ENCODE measurements at regions not wholly inside any gene's neighbourhood (a gene's known extent, or its start where the extent isn't known, plus 50 kb on each side); places are given as distances from the start of the nearest gene placed in this dataset.

DNA sequence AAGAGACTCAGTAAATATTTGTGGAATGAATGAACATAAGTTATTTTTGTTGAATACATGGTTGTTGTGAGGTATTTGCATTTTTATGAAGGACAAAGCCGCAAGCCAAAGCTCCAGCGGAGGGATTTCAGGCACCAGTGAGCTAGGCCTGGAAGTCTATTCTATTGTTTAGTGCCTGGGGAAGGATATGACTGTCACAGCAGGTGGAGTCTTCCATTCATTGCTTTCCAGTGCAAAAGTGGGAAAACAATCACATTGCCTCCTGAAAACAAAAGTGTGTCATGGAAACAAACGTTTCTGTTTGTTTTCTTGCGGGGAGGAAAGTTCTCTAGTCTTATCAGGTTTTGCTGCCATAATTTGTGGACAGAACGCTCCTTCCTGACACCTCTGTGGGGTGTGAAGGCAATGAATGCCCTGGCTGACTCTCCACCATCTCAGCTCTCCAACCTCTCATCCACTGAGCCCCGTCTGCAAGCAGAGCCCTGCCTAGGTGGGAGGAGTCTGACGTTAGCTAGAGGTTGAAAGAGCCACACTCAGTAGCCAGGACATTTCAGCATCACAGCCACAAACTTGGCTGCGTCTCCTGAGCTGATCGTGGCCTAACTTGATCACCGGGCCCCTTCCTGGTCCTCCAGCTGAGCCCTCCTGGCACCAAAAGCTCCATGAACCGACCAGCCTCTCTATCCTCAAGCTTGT, 739.1 kb downstream of the MATN1 start:
- Histone ChIP-seq H3K9me3 (no peaks in the 10 kb centered on the region), H3K4me1 (peaks cover 0 to 7% (median 0%) of the 10 kb centered on the region in 6 donors), H3K36me3 (no peaks in the 10 kb centered on the region), H3K27me3 (replicated peaks in 1 of 7) (peaks cover 0 to 28% (median 0%) of the 10 kb centered on the region in 7 donors), H3K4me3 (no peak overlapping the region), H3K27ac (peak overlapping the region in 4 of 8 donors; percentile 66 to 86 (median 70))
- intact Hi-C loops (cut with DNase I; ENCODE audit: low total_unique reads), result no loop called here
- 68 to 77% (median 69%) methylated on average over 11 of the region's 11 CpGs for whole genome bisulfite sequencing, 5 donors
- DNase-seq, result no peak
- peak in 2 of 3 donors; percentile 44 for TF ChIP-seq POLR2AphosphoS5 (IDR thresholded peaks at IDR 0.05)
- TF ChIP-seq POLR2A (IDR thresholded peaks at IDR 0.05), result peak in 1 of 3 donors; percentile 28
- TF ChIP-seq, protein P1, sequence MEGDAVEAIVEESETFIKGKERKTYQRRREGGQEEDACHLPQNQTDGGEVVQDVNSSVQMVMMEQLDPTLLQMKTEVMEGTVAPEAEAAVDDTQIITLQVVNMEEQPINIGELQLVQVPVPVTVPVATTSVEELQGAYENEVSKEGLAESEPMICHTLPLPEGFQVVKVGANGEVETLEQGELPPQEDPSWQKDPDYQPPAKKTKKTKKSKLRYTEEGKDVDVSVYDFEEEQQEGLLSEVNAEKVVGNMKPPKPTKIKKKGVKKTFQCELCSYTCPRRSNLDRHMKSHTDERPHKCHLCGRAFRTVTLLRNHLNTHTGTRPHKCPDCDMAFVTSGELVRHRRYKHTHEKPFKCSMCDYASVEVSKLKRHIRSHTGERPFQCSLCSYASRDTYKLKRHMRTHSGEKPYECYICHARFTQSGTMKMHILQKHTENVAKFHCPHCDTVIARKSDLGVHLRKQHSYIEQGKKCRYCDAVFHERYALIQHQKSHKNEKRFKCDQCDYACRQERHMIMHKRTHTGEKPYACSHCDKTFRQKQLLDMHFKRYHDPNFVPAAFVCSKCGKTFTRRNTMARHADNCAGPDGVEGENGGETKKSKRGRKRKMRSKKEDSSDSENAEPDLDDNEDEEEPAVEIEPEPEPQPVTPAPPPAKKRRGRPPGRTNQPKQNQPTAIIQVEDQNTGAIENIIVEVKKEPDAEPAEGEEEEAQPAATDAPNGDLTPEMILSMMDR (IDR thresholded peaks at IDR 0.05 in 8 of 11, conservative IDR thresholded peaks at IDR 0.05 in 3 of 11), result no peak

DNA sequence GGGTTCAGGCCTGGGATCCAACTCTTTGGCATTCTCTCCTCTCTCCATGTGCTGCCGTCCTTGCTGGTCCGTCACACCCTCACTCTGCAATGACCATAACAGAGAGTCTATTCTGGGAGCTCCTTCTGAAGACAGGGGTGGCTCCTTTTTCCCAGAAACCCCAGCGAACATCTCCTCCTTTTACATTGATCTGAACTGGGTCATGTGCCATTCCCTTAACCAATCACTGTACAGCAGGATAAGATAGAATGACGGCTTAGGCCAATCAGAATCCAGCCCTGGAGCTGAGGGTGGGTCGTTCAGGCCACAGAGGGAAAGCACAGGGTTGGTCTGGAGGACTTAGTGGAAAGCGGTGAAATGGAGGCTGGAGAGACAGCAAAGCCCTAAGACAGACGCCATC, 740.1 kb downstream of the MATN1 start:
- Histone ChIP-seq H3K4me3 (no peak overlapping the region), H3K27me3 (replicated peaks in 1 of 7) (peaks cover 0 to 28% (median 0%) of the 10 kb centered on the region in 7 donors), H3K36me3 (no peaks in the 10 kb centered on the region), H3K9me3 (peaks cover 0 to under 1% (median 0%) of the 10 kb centered on the region in 8 donors), H3K27ac (no peak overlapping the region), H3K4me1 (peaks cover 0 to 7% (median 0%) of the 10 kb centered on the region in 6 donors)
- no peak for DNase-seq
- 78 to 92% (median 86%) methylated on average over 7 of the region's 7 CpGs for WGBS, 5 donors
- TF ChIP-seq POLR2A (IDR thresholded peaks at IDR 0.05), result no peak
- no peak for TF ChIP-seq POLR2AphosphoS5 (IDR thresholded peaks at IDR 0.05)
- TF ChIP-seq, protein P1 (IDR thresholded peaks at IDR 0.05 in 8 of 11, conservative IDR thresholded peaks at IDR 0.05 in 3 of 11), result no peak
- intact Hi-C loops (cut with DNase I; ENCODE audit: low total_unique reads), result no loop called here

DNA sequence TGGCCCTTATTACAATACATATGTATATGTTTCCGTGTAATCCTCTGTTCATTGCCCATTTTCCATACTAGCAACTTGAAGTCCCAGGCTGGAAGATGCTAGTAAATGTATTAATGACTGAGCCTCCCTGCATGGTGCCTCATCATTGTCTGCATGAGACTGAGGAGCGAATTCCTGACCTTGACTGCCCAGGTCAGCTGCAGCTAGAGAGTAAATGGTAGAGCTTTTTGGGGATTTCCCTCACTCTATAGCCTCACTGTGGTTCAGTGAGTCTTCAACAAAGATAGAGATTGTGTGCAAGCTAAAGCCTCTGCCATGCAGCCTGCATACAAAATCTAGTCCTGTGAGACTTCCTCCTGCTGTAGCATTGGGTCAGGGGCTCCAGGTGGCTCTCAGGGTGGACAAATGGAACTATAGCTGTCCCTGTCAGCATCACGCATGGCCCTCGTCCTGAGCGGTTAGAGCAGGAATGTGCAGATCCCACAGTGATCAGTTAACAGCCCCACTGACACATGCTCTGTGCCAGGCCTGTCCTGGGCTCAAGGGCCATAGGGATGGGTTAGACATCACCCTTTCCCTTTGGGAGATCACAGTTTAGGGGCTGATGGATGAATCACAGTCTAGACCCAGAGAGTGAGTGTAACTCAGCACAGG, 741.7 kb downstream of the MATN1 start:
- 80 to 91% (median 88%) methylated on average over 5 of the region's 5 CpGs for WGBS, 5 donors
- no peak for DNase-seq
- Histone ChIP-seq H3K27me3 (replicated peaks in 1 of 7) (peaks cover 0 to 28% (median 0%) of the 10 kb centered on the region in 7 donors), H3K9me3 (peaks cover 0 to 16% (median 7%) of the 10 kb centered on the region in 8 donors), H3K27ac (no peak overlapping the region), H3K4me3 (no peak overlapping the region), H3K36me3 (no peaks in the 10 kb centered on the region), H3K4me1 (peaks cover 0 to 7% (median 0%) of the 10 kb centered on the region in 6 donors)
- intact Hi-C loops (cut with DNase I; ENCODE audit: low total_unique reads), result no loop called here
- TF ChIP-seq, protein P1 (IDR thresholded peaks at IDR 0.05 in 8 of 11, conservative IDR thresholded peaks at IDR 0.05 in 3 of 11), result no peak
- TF ChIP-seq POLR2AphosphoS5 (IDR thresholded peaks at IDR 0.05), result no peak
- no peak for TF ChIP-seq POLR2A (IDR thresholded peaks at IDR 0.05)

DNA sequence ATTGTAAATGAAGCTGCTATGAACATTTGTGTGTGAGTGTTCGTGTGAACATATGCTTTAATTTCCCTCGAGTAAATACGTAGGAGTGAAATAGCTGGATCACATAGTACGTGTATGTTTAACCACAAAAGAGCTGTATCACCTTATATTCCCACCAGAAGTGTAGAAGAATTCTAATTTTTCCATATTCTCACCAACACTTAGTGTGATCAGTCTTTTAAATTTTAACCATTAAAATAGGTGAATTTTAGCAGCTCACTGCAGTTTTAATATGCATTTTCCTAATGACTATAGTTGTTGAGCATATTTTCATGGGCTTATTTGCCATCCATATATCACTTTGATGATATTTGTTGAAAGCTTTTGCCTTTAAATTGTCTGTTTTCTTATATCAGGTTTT, 741.2 kb downstream of the PTPRU start:
- H3K36me3 ChIP-seq, result no peaks in the 10 kb centered on the region
- 60 to 74% (median 67%) methylated on average over 4 of the region's 4 CpGs for WGBS, 5 donors
- peaks cover 0 to 16% (median 0%) of the 10 kb centered on the region in 7 donors for H3K27me3 ChIP-seq (replicated peaks in 1 of 7)
- TF ChIP-seq POLR2A (IDR thresholded peaks at IDR 0.05), result no peak
- TF ChIP-seq POLR2AphosphoS5 (IDR thresholded peaks at IDR 0.05), result no peak
- TF ChIP-seq, protein P1 (IDR thresholded peaks at IDR 0.05 in 8 of 11, conservative IDR thresholded peaks at IDR 0.05 in 3 of 11), result no peak
- DNase-seq, result no peak
- intact Hi-C loops (cut with DNase I; ENCODE audit: low total_unique reads), result no loop called here
- peaks cover 0 to 17% (median 7%) of the 10 kb centered on the region in 8 donors for H3K9me3 ChIP-seq
- H3K4me1 ChIP-seq, result no peaks in the 10 kb centered on the region
- H3K4me3 ChIP-seq, result no peak overlapping the region
- H3K27ac ChIP-seq, result no peak overlapping the region

Measured in spleen (tissue), 11 donors.